GM12892 (cell line): ENCODE measurements at regions not wholly inside any gene's neighbourhood (a gene's known extent, or its start where the extent isn't known, plus 50 kb on each side); places are given as distances from the start of the nearest gene placed in this dataset.
"Not testable (repeated sequence)": the region's sequence is repeated elsewhere in the genome, so short reads cannot be mapped to it uniquely, and the experiment has no call there.

Experiments used
- DNase-seq: peaks from one replicate; pipeline ENCODE4 v3.0.0; 2011; ENCODE audit not compliant: insufficient read length
- FAIRE-seq: peaks from 2 replicates; lab custom pipeline; 2011; peaks lifted over from hg19 to GRCh38; lab: Jason Lieb, UNC
- POLR2A ChIP-seq: IDR thresholded peaks from 2 replicates; pipeline ENCODE4 v1.6.1; 2011; ENCODE audit warnings: low read depth, low read length, control low read depth
- POLR2AphosphoS5 ChIP-seq: IDR thresholded peaks from 2 replicates; pipeline ENCODE4 v1.6.1; 2011; ENCODE audit warnings: low read depth, low read length, control low read depth
- TAF1 ChIP-seq: IDR thresholded peaks from 2 replicates; pipeline ENCODE4 v1.6.1; 2011; ENCODE audit warnings: low read depth, mild to moderate bottlenecking, control low read depth, low read length, borderline replicate concordance

DNA sequence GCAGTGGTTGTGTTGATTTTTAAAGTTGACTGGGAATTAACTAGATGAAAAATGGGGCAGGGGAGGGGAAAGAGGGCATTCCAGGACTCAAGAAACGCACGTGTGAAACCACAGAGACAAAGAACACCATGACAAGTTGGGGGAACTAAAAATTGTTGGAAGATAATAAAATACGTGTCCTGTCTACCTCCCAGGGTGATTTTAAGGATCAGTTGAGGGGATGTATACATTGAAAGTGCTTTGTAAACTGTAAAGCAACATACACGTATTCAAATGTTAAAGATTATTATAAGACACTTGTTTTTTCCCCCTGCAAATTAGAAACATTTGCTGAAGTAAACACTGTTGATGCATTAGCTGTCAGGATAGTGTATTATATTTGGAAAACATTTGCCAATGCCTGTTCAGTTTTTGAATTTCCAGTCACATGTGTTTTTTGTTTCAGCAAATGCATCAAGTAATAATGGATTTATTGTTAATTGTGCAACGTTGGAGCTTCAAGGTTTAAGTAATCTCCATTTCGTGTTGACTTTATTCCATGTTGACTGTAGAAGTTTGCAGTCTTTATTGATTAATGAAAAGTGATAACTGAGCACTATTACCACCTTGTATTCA lies 412.7 kb downstream of the ACTL7B start:
- no peak for TF ChIP-seq TAF1
- TF ChIP-seq POLR2A = no peak
- DNase-seq (no peak), FAIRE-seq (no peak)

- DNase-seq (no peak), FAIRE-seq (no peak)
- TF ChIP-seq POLR2AphosphoS5 = no peak
These were observed 413.2 kb downstream of the ACTL7B start for GRCh38 chr9:108442627-108443018.

DNA sequence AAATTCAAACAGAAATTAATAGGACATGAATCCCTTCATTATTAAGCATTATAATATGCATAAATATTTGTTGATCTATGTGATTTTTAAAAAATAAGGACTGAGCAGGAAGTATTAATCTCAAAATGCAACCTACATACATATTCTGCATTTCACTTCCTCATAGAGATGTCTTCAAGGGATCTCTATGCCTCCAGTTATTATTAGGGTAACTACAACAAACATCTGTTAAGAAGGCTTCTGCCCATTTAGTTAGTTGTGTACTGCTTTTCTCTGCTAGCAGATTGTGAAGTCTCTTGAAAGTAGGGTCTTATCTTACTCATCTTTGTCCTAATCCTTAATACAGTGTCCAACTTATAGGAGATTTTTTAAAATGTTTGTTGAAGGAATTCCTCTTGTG lies 414.1 kb downstream of the ACTL7B start:
- TF ChIP-seq TAF1 (no peak), POLR2A (no peak), POLR2AphosphoS5 (no peak)
- FAIRE-seq (no peak), DNase-seq (no peak)

DNA sequence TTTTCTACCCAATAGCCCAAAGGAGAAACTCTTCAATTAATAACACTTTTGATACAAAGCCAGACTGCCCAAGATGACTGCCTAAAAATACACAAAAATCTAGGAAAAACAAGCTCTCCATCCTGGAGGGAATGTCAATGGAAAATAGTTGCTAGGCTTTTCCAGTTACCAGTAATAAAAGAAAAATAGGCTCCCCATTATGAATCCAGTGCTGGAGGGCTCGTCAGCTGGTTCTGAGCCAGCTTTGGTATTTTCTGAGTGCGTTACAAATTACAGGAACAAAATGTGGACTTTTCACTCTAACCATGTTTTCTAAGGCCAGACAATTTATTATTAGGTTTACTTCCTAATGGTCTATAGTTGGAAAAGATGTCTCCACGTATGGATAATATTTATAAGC lies 414.5 kb downstream of the ACTL7B start:
- FAIRE-seq (no peak), DNase-seq (no peak)
- TF ChIP-seq POLR2A (no peak), TAF1 (no peak), POLR2AphosphoS5 (no peak)

- FAIRE-seq (no peak), DNase-seq (no peak)
- TF ChIP-seq POLR2A = no peak
- TF ChIP-seq POLR2AphosphoS5 = no peak
- TF ChIP-seq TAF1 = no peak
These were observed 415.8 kb downstream of the ACTL7B start for GRCh38 chr9:108439947-108440346.

- DNase-seq (no peak), FAIRE-seq (no peak)
- TF ChIP-seq TAF1 (no peak), POLR2A (no peak), POLR2AphosphoS5 (no peak)
These were observed 418.1 kb downstream of the ACTL7B start for GRCh38 chr9:108437656-108438055.

DNA sequence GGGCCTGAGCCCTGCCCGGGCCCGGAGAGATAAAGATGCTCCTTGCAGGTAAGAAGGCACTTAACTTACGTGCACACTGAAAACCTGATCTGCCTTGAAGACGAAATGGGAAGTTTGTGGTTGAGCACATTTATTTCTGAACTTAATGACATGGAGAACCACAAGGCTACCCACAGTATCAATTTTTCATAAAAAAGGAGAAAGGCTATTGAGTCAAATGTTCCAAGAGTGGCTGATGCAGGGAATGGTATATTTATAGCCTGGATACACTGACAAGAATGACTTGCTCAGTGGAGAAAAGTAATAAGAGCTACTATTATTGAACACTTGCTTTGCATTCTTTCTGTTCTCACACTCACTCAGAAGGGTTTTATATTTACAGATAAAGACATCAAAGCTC lies 419.3 kb downstream of the ACTL7B start:
- DNase-seq (no peak), FAIRE-seq (no peak)
- no peak for TF ChIP-seq POLR2A
- no peak for TF ChIP-seq TAF1
- TF ChIP-seq POLR2AphosphoS5 = no peak

DNA sequence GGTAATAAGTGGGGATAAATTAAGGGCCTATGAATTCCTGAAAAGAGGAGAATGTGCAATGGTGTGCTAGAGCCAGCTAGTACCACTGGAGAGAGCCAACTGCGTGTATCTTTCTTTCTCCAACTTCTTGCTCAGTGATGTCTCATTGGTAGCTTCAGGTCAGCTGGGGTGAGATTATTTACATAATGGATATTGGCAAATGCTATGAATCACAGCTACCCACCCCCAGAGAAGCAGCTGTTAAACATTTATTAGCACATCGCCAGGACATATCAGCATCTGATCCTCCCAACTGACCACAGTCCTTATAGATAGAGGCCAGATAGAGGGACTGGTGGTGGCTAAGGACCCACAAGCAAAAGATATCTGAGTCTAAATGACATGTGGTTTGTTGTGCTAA lies 421.3 kb downstream of the ACTL7B start:
- TF ChIP-seq POLR2AphosphoS5 (no peak), POLR2A (no peak), TAF1 (no peak)
- FAIRE-seq (no peak), DNase-seq (no peak)

- DNase-seq = no peak
- TF ChIP-seq TAF1 (no peak), POLR2A (no peak)
- FAIRE-seq = no peak
These were observed 421.8 kb downstream of the ACTL7B start for GRCh38 chr9:108434036-108434435.

DNA sequence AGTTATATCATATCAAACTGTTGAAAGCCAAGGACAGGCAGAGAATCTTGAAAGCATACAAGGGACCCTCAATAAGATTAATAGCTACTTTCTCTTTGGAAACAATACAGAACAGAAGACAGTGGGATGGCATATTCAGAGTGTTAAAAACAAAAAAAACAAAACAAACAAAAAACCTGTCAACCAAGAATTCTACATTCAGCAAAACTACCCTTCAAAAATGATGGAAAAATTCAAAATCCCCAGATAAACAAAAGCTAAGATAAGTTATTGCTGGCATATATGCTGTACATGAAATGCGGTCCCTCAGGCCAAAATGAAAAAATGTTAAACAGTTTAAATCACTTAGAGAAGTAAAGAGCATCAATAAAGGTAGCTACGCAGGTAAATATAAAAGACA lies 425.1 kb downstream of the ACTL7B start:
- DNase-seq = no peak
- FAIRE-seq = no peak
- TF ChIP-seq POLR2AphosphoS5 = no peak
- no peak for TF ChIP-seq POLR2A
- TF ChIP-seq TAF1 = no peak

DNA sequence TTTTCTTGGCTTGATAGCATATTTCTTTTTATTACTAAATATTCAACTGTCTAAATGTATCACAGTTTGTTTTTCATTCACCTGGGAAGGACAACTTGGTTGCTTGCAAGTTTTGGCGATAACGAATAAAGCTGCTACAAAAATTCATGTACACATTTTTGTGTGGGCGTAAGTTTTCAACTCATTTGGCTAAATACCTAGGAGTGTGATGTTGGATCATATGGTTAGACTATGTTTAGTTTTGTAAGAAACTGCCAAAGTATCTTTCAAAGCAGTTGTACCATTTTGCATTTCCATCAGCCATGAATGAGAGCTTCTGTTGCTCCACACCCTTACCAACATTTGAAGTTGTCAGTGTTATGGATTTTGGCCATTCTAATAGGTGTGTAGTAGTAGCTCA lies 428.0 kb downstream of the ACTL7B start:
- no peak for TF ChIP-seq POLR2A
- TF ChIP-seq POLR2AphosphoS5 = no peak
- no peak for TF ChIP-seq TAF1
- FAIRE-seq = no peak
- DNase-seq = no peak

DNA sequence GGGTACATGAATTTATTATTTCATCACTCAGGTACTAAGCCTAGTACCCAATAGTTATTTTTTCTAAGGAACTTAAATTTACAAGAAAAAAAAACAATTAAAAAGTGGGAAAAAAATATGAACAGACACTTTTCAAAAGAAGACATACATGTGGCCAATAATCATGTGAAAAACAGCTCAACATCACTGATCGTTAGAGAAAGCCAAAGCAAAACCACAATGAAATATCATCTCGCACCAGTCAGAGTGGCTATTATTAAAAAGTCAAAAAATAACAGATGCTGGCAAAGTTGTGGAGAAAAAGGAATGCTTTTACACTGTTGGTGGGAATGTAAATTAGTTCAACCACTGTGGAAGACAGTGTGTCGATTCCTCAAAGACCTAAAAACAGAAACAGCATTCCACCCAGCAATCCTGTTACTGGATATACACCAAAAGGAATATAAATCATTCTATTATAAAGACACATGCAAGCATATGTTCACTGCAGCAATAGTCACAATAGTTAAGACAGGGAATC lies 429.3 kb downstream of the ACTL7B start:
- FAIRE-seq, DNase-seq: not testable (repeated sequence)

GRCh38 chr9:108423433-108423832 lies 432.4 kb downstream of the ACTL7B start:
- DNase-seq (no peak), FAIRE-seq (no peak)
- TF ChIP-seq POLR2AphosphoS5 = no peak
- no peak for TF ChIP-seq TAF1
- no peak for TF ChIP-seq POLR2A
